Upper lobe of left lung (tissue), 6 donors: ENCODE measurements at regions not wholly inside any gene's neighbourhood (a gene's known extent, or its start where the extent isn't known, plus 50 kb on each side); places are given as distances from the start of the nearest gene placed in this dataset.

Source experiments
- ATAC-seq, 2 donors: fragments of 200-7000 bp; cut with Tn5 transposase; one replicate each; pipeline ENCODE4 v1.9.1; 2022; ENCODE audit warnings: mild to moderate bottlenecking in 2 of 2, moderate library complexity in 2 of 2; ENCODE audit not compliant: low FRiP score in 2 of 2
- DNase-seq, 2 donors: peaks; one replicate each; pipeline ENCODE4 v3.0.0-alpha.2; 2019 to 2020
- H3K27ac ChIP-seq, 4 donors: fragments of 200-600 bp; sonication (generic); one replicate each; pipeline ENCODE4 v1.5.1; 2016 to 2019
- H3K27me3 ChIP-seq, 4 donors: fragments of 200-600 bp; sonication (generic); one replicate each; pipeline ENCODE4 v1.5.1; 2017 to 2019
- H3K36me3 ChIP-seq, 4 donors: fragments of 200-600 bp; sonication (generic); one replicate each; pipeline ENCODE4 v1.5.1; 2016 to 2019
- H3K4me1 ChIP-seq, 4 donors: fragments of 200-600 bp; sonication (generic); one replicate each; pipeline ENCODE4 v1.5.1; 2018 to 2019
- H3K4me3 ChIP-seq, 4 donors: fragments of 200-600 bp; sonication (generic); one replicate each; pipeline ENCODE4 v1.5.1; 2017 to 2019; ENCODE audit warnings: mild to moderate bottlenecking in 2 of 4, moderate library complexity in 1 of 4
- H3K9me3 ChIP-seq, 4 donors: fragments of 200-600 bp; sonication (generic); one replicate each; pipeline ENCODE4 v1.5.1; 2018 to 2019
- CTCF ChIP-seq, 6 experiments: fragments of 450-650 bp in 4 of 6; fragments of 200-600 bp in 2 of 6; sonication (generic) in 2 of 6; IDR thresholded peaks; one replicate each; pipeline ENCODE4 v1.5.1; 2016 to 2019; ENCODE audit warnings: antibody characterized with exemption in 6 of 6
- EP300 ChIP-seq, 4 donors: sonication (generic); formaldehyde crosslinking; IDR thresholded peaks; one replicate each; pipeline ENCODE4 v1.5.1; 2017; ENCODE audit warnings: antibody characterized with exemption in 4 of 4, control low read depth in 2 of 4
- POLR2A ChIP-seq, 4 donors: fragments of 450-650 bp; IDR thresholded peaks; one replicate each; pipeline ENCODE4 v1.5.1; 2016 to 2017; ENCODE audit warnings: antibody characterized with exemption in 4 of 4, mild to moderate bottlenecking in 2 of 4
- POLR2AphosphoS5 ChIP-seq, 2 donors: sonication (generic); formaldehyde crosslinking; IDR thresholded peaks; one replicate each; pipeline ENCODE4 v1.5.1; 2017; ENCODE audit warnings: antibody characterized with exemption in 2 of 2
- WGBS, 2 donors: methylation state at CpG; one replicate each; pipeline ENCODE4 v1.1.5; 2017 to 2018; 5-methylcytosine and 5-hydroxymethylcytosine counted together
- donor health status: DM: no; HTN: no; CAD: no; lungs with moderate emphysema.
- donor health status: DM: no; HTN: yes; CAD: no; lungs with severe emphysema.

GRCh38 chr2:172173174-172173706 lies 70.5 kb upstream of the DLX2 start:
- ATAC-seq (no peak), DNase-seq (no peak)
- Histone ChIP-seq H3K4me3 (peak overlapping the region in 3 of 4 donors; percentile 32 to 65 (median 56)), H3K27me3 (no peaks in the 10 kb centered on the region), H3K9me3 (no peaks in the 10 kb centered on the region), H3K4me1 (peaks cover 0 to 17% (median 10%) of the 10 kb centered on the region in 4 donors), H3K27ac (no peak overlapping the region), H3K36me3 (no peaks in the 10 kb centered on the region)
- no peak for TF ChIP-seq EP300 (IDR thresholded peaks at IDR 0.05)
- no peak for TF ChIP-seq POLR2AphosphoS5 (IDR thresholded peaks at IDR 0.05)
- no peak for TF ChIP-seq POLR2A (IDR thresholded peaks at IDR 0.05)
- TF ChIP-seq CTCF (IDR thresholded peaks at IDR 0.05), result no peak
- 88 to 96% methylated on average over 8 of the region's 8 CpGs for WGBS, 2 donors

- H3K4me1 ChIP-seq, result peaks cover 0 to 5% (median 3%) of the 10 kb centered on the region in 4 donors
- H3K27ac ChIP-seq, result no peak overlapping the region
- DNase-seq (no peak), ATAC-seq (no peak)
- no peaks in the 10 kb centered on the region for H3K36me3 ChIP-seq
- TF ChIP-seq CTCF (IDR thresholded peaks at IDR 0.05), result no peak
- no peak for TF ChIP-seq POLR2A (IDR thresholded peaks at IDR 0.05)
- TF ChIP-seq POLR2AphosphoS5 (IDR thresholded peaks at IDR 0.05), result no peak
- TF ChIP-seq EP300 (IDR thresholded peaks at IDR 0.05), result no peak
- no peaks in the 10 kb centered on the region for H3K9me3 ChIP-seq
- H3K27me3 ChIP-seq, result no peaks in the 10 kb centered on the region
- WGBS, 2 donors, result 89 to 95% methylated on average over 3 of the region's 3 CpGs
- H3K4me3 ChIP-seq, result no peak overlapping the region
Observed at GRCh38 chr2:172177581-172177980, 74.9 kb upstream of the DLX2 start.

GRCh38 chr2:172177996-172178395 lies 75.3 kb upstream of the DLX2 start:
- ATAC-seq, result no peak
- Histone ChIP-seq H3K4me1 (peaks cover 0 to under 1% (median under 1%) of the 10 kb centered on the region in 4 donors), H3K27me3 (no peaks in the 10 kb centered on the region), H3K36me3 (no peaks in the 10 kb centered on the region), H3K27ac (no peak overlapping the region), H3K9me3 (no peaks in the 10 kb centered on the region), H3K4me3 (no peak overlapping the region)
- no peak for DNase-seq
- WGBS, 2 donors, result 55 to 68% methylated on average over 1 of the region's 1 CpG
- TF ChIP-seq POLR2AphosphoS5 (IDR thresholded peaks at IDR 0.05) (no peak), EP300 (IDR thresholded peaks at IDR 0.05) (no peak)

- DNase-seq, result no peak
- TF ChIP-seq POLR2A (IDR thresholded peaks at IDR 0.05) (no peak), POLR2AphosphoS5 (IDR thresholded peaks at IDR 0.05) (no peak), CTCF (IDR thresholded peaks at IDR 0.05) (no peak), EP300 (IDR thresholded peaks at IDR 0.05) (no peak)
- 52 to 64% methylated on average over 4 of the region's 4 CpGs for WGBS, 2 donors
- Histone ChIP-seq H3K9me3 (no peaks in the 10 kb centered on the region), H3K27ac (no peak overlapping the region), H3K4me3 (no peak overlapping the region), H3K27me3 (no peaks in the 10 kb centered on the region), H3K36me3 (no peaks in the 10 kb centered on the region), H3K4me1 (no peaks in the 10 kb centered on the region)
- ATAC-seq, result no peak
Observed at GRCh38 chr2:172179045-172179701, 76.5 kb upstream of the DLX2 start.

- no peak overlapping the region for H3K4me3 ChIP-seq
- H3K27me3 ChIP-seq, result no peaks in the 10 kb centered on the region
- no peaks in the 10 kb centered on the region for H3K36me3 ChIP-seq
- TF ChIP-seq EP300 (IDR thresholded peaks at IDR 0.05), result no peak
- no peak for TF ChIP-seq POLR2A (IDR thresholded peaks at IDR 0.05)
- no peak for TF ChIP-seq CTCF (IDR thresholded peaks at IDR 0.05)
- no peak for TF ChIP-seq POLR2AphosphoS5 (IDR thresholded peaks at IDR 0.05)
- peaks cover 0 to 10% (median 1%) of the 10 kb centered on the region in 4 donors for H3K9me3 ChIP-seq
- H3K27ac ChIP-seq, result no peak overlapping the region
- no peaks in the 10 kb centered on the region for H3K4me1 ChIP-seq
- DNase-seq, result no peak
- 66 to 80% methylated on average over 3 of the region's 3 CpGs for WGBS, 2 donors
- ATAC-seq, result no peak
Observed at GRCh38 chr2:172181840-172182239, 79.1 kb upstream of the DLX2 start.
